ENCODE measurements at regions not wholly inside any gene's neighbourhood (a gene's known extent, or its start where the extent isn't known, plus 50 kb on each side); places are given as distances from the start of the nearest gene placed in this dataset.

- Mint-ChIP-seq H3K4me1 (no peaks in the 10 kb centered on the region), H3K27me3 (no peaks in the 10 kb centered on the region), H3K27ac (no peak overlapping the region), H3K36me3 (ENCODE audit: low read depth) (no peaks in the 10 kb centered on the region), H3K9me3 (peaks cover 2% of the 10 kb centered on the region), H3K4me3 (no peak overlapping the region)
- CTCF ChIA-PET, result no interaction called here
- intact Hi-C loops (cut with micrococcal nuclease), result no loop called here
- no peak for TF ChIP-seq CTCF (IDR thresholded peaks at IDR 0.05)
- POLR2A ChIA-PET, result no interaction called here
- ATAC-seq (ENCODE audit: low read depth), result no peak
- no peak for DNase-seq
Observed at GRCh38 chr14:98167275-98167674, 1104.7 kb downstream of the BCL11B start.

GRCh38 chr14:98167705-98168104 is 1104.3 kb downstream of the BCL11B start:
- ATAC-seq (ENCODE audit: low read depth) (no peak), DNase-seq (no peak)
- no peak for TF ChIP-seq CTCF (IDR thresholded peaks at IDR 0.05)
- ChIA-PET CTCF (interaction anchor here (0.6 kb wide), 1 partner anchor 511 kb away, joined by 4 read pairs; no protein-coding TSS in a partner anchor), POLR2A (no interaction called here)
- intact Hi-C loops (cut with micrococcal nuclease), result no loop called here
- H3K27ac Mint-ChIP-seq, result no peak overlapping the region
- no peaks in the 10 kb centered on the region for H3K27me3 Mint-ChIP-seq
- no peak overlapping the region for H3K4me3 Mint-ChIP-seq
- peaks cover 2% of the 10 kb centered on the region for H3K9me3 Mint-ChIP-seq
- H3K36me3 Mint-ChIP-seq (ENCODE audit: low read depth), result no peaks in the 10 kb centered on the region
- H3K4me1 Mint-ChIP-seq, result no peaks in the 10 kb centered on the region

- H3K9me3 Mint-ChIP-seq, result peaks cover 2% of the 10 kb centered on the region
- no peaks in the 10 kb centered on the region for H3K4me1 Mint-ChIP-seq
- intact Hi-C loops (cut with micrococcal nuclease), result no loop called here
- TF ChIP-seq CTCF (IDR thresholded peaks at IDR 0.05), result no peak
- H3K27me3 Mint-ChIP-seq, result no peaks in the 10 kb centered on the region
- no peak overlapping the region for H3K27ac Mint-ChIP-seq
- no peaks in the 10 kb centered on the region for H3K36me3 Mint-ChIP-seq (ENCODE audit: low read depth)
- no peak overlapping the region for H3K4me3 Mint-ChIP-seq
- DNase-seq (no peak), ATAC-seq (ENCODE audit: low read depth) (no peak)
- CTCF ChIA-PET, result interaction anchor here (0.6 kb wide), 1 partner anchor 511 kb away, joined by 4 read pairs; no protein-coding TSS in a partner anchor
- POLR2A ChIA-PET, result no interaction called here
Observed at GRCh38 chr14:98168211-98168985, 1103.6 kb downstream of the BCL11B start.

GRCh38 chr14:98169170-98169587 is 1102.8 kb downstream of the BCL11B start:
- ATAC-seq (ENCODE audit: low read depth) (no peak), DNase-seq (no peak)
- Mint-ChIP-seq H3K4me3 (no peak overlapping the region), H3K4me1 (no peaks in the 10 kb centered on the region), H3K9me3 (peaks cover 2% of the 10 kb centered on the region), H3K36me3 (ENCODE audit: low read depth) (no peaks in the 10 kb centered on the region), H3K27me3 (no peaks in the 10 kb centered on the region), H3K27ac (no peak overlapping the region)
- CTCF ChIA-PET, result no interaction called here
- POLR2A ChIA-PET, result no interaction called here
- intact Hi-C loops (cut with micrococcal nuclease), result no loop called here
- TF ChIP-seq CTCF (IDR thresholded peaks at IDR 0.05), result no peak

- TF ChIP-seq CTCF (IDR thresholded peaks at IDR 0.05), result no peak
- POLR2A ChIA-PET, result no interaction called here
- Mint-ChIP-seq H3K9me3 (peaks cover 2% of the 10 kb centered on the region), H3K4me3 (no peak overlapping the region), H3K27me3 (no peaks in the 10 kb centered on the region), H3K36me3 (ENCODE audit: low read depth) (no peaks in the 10 kb centered on the region), H3K4me1 (no peaks in the 10 kb centered on the region), H3K27ac (no peak overlapping the region)
- DNase-seq, result no peak
- ATAC-seq (ENCODE audit: low read depth), result no peak
- CTCF ChIA-PET, result no interaction called here
- intact Hi-C loops (cut with micrococcal nuclease), result no loop called here
Observed at GRCh38 chr14:98170575-98170974, 1101.4 kb downstream of the BCL11B start.

Data from activated B cell treated with CpG ODN at 0.5 μM for 24 hours (primary cell).